Neural cell (in vitro differentiated cells): ENCODE measurements at regions not wholly inside any gene's neighbourhood (a gene's known extent, or its start where the extent isn't known, plus 50 kb on each side); places are given as distances from the start of the nearest gene placed in this dataset.

Source experiments
- H2AFZ ChIP-seq: fragments of 200-600, 300-800 bp; sonication (generic), shearing (Covaris generic); 2 replicates; pipeline ENCODE4 v1.6.0; 2014; ENCODE audit warnings: low read depth, mild to moderate bottlenecking, antibody characterized with exemption, low read length, moderate library complexity
- H3F3A ChIP-seq: fragments of 200-600 bp; shearing (Covaris generic); 2 replicates; pipeline ENCODE4 v1.6.1; 2016; ENCODE audit warnings: mild to moderate bottlenecking, moderate library complexity, mixed read lengths, antibody characterized with exemption, low read length; ENCODE audit not compliant: insufficient read depth, poor library complexity, severe bottlenecking
- H3K27ac ChIP-seq: fragments of 200-600, 300-800 bp; sonication (generic), shearing (Covaris generic); 2 replicates; pipeline ENCODE4 v1.5.1; 2014; ENCODE audit warnings: mild to moderate bottlenecking, low read length, moderate library complexity
- H3K27me3 ChIP-seq: fragments of 300-800, 200-600 bp; sonication (generic), shearing (Covaris generic); 2 replicates; pipeline ENCODE4 v1.6.0; 2014; ENCODE audit warnings: mild to moderate bottlenecking, low read depth, low read length, moderate library complexity; ENCODE audit not compliant: insufficient read depth
- H3K36me3 ChIP-seq: fragments of 300-800, 200-600 bp; sonication (generic), shearing (Covaris generic); 2 replicates; pipeline ENCODE4 v1.5.1; 2014; ENCODE audit warnings: mild to moderate bottlenecking, antibody characterized with exemption, low read length, moderate library complexity; ENCODE audit not compliant: insufficient read depth
- H3K4me2 ChIP-seq: fragments of 300-800, 200-600 bp; sonication (generic), shearing (Covaris generic); 2 replicates; pipeline ENCODE4 v1.6.0; 2014; ENCODE audit warnings: mild to moderate bottlenecking, low read length
- H3K4me3 ChIP-seq: fragments of 300-800, 200-600 bp; sonication (generic), shearing (Covaris generic); 2 replicates; pipeline ENCODE4 v1.5.1; 2014; ENCODE audit warnings: mild to moderate bottlenecking, low read length, moderate library complexity
- H3K79me2 ChIP-seq: fragments of 200-600 bp; shearing (Covaris generic); replicated peaks from 2 replicates; pipeline ENCODE4 v1.6.0; 2014; ENCODE audit warnings: mild to moderate bottlenecking, low read length, moderate library complexity; ENCODE audit not compliant: insufficient read depth
- H3K9ac ChIP-seq: fragments of 300-800, 200-600 bp; sonication (generic), shearing (Covaris generic); 2 replicates; pipeline ENCODE4 v1.6.1; 2016; ENCODE audit warnings: mild to moderate bottlenecking, low read length, mixed read lengths
- H3K9me2 ChIP-seq: fragments of 200-600 bp; shearing (Covaris generic); 2 replicates; pipeline ENCODE4 v1.6.1; 2016; ENCODE audit warnings: mild to moderate bottlenecking, low read length, mixed read lengths; ENCODE audit not compliant: insufficient read depth
- H3K9me3 ChIP-seq: fragments of 200-600, 300-800 bp; sonication (generic), shearing (Covaris generic); 2 replicates; pipeline ENCODE4 v1.6.1; 2016; ENCODE audit warnings: mild to moderate bottlenecking, mixed run types, low read length, moderate library complexity, mixed read lengths
- H4K20me1 ChIP-seq: fragments of 200-600 bp; shearing (Covaris generic); 2 replicates; pipeline ENCODE4 v1.6.1; 2016; ENCODE audit warnings: mild to moderate bottlenecking, mixed run types; ENCODE audit not compliant: insufficient read depth
- CTCF ChIP-seq: fragments of 450-650 bp; IDR thresholded peaks from 2 replicates; pipeline ENCODE4 v1.5.1; 2014; ENCODE audit warnings: antibody characterized with exemption, mild to moderate bottlenecking, moderate library complexity; ENCODE audit not compliant: poor library complexity, severe bottlenecking
- EP300 ChIP-seq: fragments of 450-650 bp; conservative IDR thresholded peaks from 2 replicates; pipeline ENCODE4 v1.6.1; 2014; ENCODE audit warnings: antibody characterized with exemption, mild to moderate bottlenecking, moderate library complexity; ENCODE audit not compliant: poor library complexity, severe bottlenecking
- EZH2 ChIP-seq: fragments of 200-600, 300-800 bp; shearing (Covaris generic), sonication (generic); IDR thresholded peaks from 2 replicates; pipeline ENCODE4 v1.6.1; 2014; ENCODE audit warnings: antibody characterized with exemption, low read length, borderline replicate concordance, mild to moderate bottlenecking; ENCODE audit not compliant: insufficient read depth, poor library complexity, severe bottlenecking
- MXI1 ChIP-seq: fragments of 450-650 bp; conservative IDR thresholded peaks from 2 replicates; pipeline ENCODE4 v1.6.1; 2014; ENCODE audit warnings: antibody characterized with exemption, mild to moderate bottlenecking; ENCODE audit not compliant: poor library complexity, severe bottlenecking
- POLR2AphosphoS5 ChIP-seq: IDR thresholded peaks from 2 replicates; pipeline ENCODE4 v1.6.1; 2012
- RAD21 ChIP-seq: fragments of 450-650 bp; conservative IDR thresholded peaks from 2 replicates; pipeline ENCODE4 v1.6.1; 2014; ENCODE audit warnings: antibody characterized with exemption, mild to moderate bottlenecking, moderate library complexity
- REST ChIP-seq: IDR thresholded peaks from 2 replicates; pipeline ENCODE4 v1.6.1; 2012; ENCODE audit warnings: borderline replicate concordance
- SMC3 ChIP-seq: fragments of 450-650 bp; conservative IDR thresholded peaks from 2 replicates; pipeline ENCODE4 v1.6.1; 2014; ENCODE audit warnings: antibody characterized with exemption, mild to moderate bottlenecking, moderate library complexity; ENCODE audit not compliant: poor library complexity
- TAF1 ChIP-seq: IDR thresholded peaks from 2 replicates; pipeline ENCODE4 v1.6.1; 2012; ENCODE audit warnings: low read depth

- no peak overlapping the region for H3K27ac ChIP-seq
- H4K20me1 ChIP-seq = no peaks in the 10 kb centered on the region
- no peak overlapping the region for H3K4me3 ChIP-seq
- H3K36me3 ChIP-seq = no peaks in the 10 kb centered on the region
- no peak overlapping the region for H3K4me2 ChIP-seq
- no peak overlapping the region for H2AFZ ChIP-seq
- no peaks in the 10 kb centered on the region for H3K9me3 ChIP-seq
- no peak for TF ChIP-seq TAF1
- no peak for TF ChIP-seq POLR2AphosphoS5
- TF ChIP-seq EZH2 = no peak
- TF ChIP-seq REST = no peak
- TF ChIP-seq SMC3 = no peak
- no peak for TF ChIP-seq RAD21
- TF ChIP-seq EP300 = no peak
- no peak for TF ChIP-seq CTCF
- no peak for TF ChIP-seq MXI1
- H3K9ac ChIP-seq = no peak overlapping the region
- H3K27me3 ChIP-seq = no peaks in the 10 kb centered on the region
- no peaks in the 10 kb centered on the region for H3F3A ChIP-seq
- H3K9me2 ChIP-seq = no peaks in the 10 kb centered on the region
- H3K79me2 ChIP-seq = no peaks in the 10 kb centered on the region
Observed at GRCh38 chr5:153099328-153099727, 391.1 kb upstream of the GRIA1 start.

- Histone ChIP-seq H3K27me3 (no peaks in the 10 kb centered on the region), H3F3A (no peaks in the 10 kb centered on the region), H3K79me2 (no peaks in the 10 kb centered on the region), H4K20me1 (no peaks in the 10 kb centered on the region), H3K9me3 (no peaks in the 10 kb centered on the region), H3K4me2 (no peak overlapping the region), H2AFZ (no peak overlapping the region), H3K27ac (no peak overlapping the region), H3K9ac (no peak overlapping the region), H3K9me2 (no peaks in the 10 kb centered on the region), H3K36me3 (no peaks in the 10 kb centered on the region), H3K4me3 (no peak overlapping the region)
- no peak for TF ChIP-seq EZH2
- no peak for TF ChIP-seq POLR2AphosphoS5
- TF ChIP-seq MXI1 = no peak
- no peak for TF ChIP-seq CTCF
- TF ChIP-seq SMC3 = no peak
- no peak for TF ChIP-seq TAF1
- TF ChIP-seq REST = no peak
- TF ChIP-seq RAD21 = no peak
- no peak for TF ChIP-seq EP300
Observed at GRCh38 chr5:153101235-153102180, 389.0 kb upstream of the GRIA1 start.
